22Rv1 (cell line): ENCODE measurements at regions not wholly inside any gene's neighbourhood (a gene's known extent, or its start where the extent isn't known, plus 50 kb on each side); places are given as distances from the start of the nearest gene placed in this dataset.

Experiments
- H3K27ac ChIP-seq: fragments of 450-650 bp; 2 replicates; pipeline ENCODE4 v1.5.1; 2017
- ZFX ChIP-seq: fragments of 450-650 bp; IDR thresholded peaks from 2 replicates; pipeline ENCODE4 v1.6.1; 2017; ENCODE audit warnings: antibody characterized with exemption, borderline replicate concordance
- TF ChIP-seq, protein P1 (sequence below): fragments of 450-650 bp; IDR thresholded peaks from 2 replicates; pipeline ENCODE4 v1.5.1; 2017; ENCODE audit warnings: mild to moderate bottlenecking

GRCh38 chr3:77947671-77948070 lies 907.8 kb downstream of the ROBO2 start:
- no peak overlapping the region for H3K27ac ChIP-seq
- TF ChIP-seq ZFX: no peak
- TF ChIP-seq, protein P1, sequence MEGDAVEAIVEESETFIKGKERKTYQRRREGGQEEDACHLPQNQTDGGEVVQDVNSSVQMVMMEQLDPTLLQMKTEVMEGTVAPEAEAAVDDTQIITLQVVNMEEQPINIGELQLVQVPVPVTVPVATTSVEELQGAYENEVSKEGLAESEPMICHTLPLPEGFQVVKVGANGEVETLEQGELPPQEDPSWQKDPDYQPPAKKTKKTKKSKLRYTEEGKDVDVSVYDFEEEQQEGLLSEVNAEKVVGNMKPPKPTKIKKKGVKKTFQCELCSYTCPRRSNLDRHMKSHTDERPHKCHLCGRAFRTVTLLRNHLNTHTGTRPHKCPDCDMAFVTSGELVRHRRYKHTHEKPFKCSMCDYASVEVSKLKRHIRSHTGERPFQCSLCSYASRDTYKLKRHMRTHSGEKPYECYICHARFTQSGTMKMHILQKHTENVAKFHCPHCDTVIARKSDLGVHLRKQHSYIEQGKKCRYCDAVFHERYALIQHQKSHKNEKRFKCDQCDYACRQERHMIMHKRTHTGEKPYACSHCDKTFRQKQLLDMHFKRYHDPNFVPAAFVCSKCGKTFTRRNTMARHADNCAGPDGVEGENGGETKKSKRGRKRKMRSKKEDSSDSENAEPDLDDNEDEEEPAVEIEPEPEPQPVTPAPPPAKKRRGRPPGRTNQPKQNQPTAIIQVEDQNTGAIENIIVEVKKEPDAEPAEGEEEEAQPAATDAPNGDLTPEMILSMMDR: no peak

DNA sequence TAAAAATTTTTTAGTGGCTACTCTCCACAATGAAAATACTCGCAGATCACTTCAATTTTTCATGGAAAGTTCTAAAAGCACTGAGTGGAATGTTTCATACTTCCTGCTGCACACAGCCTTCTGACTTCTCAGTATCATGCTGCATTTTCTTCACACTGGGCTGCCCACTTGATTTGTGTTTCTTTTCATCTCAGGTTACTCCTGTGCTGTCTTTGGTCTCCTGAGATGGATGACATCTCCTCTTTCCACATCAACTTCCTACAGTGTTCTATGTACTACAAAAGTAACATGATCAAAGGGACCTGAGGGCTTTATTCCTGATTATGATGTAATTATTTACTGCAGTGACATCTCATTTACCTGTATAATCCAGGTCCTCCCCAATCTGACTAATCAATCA lies 927.7 kb downstream of the ROBO2 start:
- no peak for TF ChIP-seq ZFX
- TF ChIP-seq, protein P1: no peak

DNA sequence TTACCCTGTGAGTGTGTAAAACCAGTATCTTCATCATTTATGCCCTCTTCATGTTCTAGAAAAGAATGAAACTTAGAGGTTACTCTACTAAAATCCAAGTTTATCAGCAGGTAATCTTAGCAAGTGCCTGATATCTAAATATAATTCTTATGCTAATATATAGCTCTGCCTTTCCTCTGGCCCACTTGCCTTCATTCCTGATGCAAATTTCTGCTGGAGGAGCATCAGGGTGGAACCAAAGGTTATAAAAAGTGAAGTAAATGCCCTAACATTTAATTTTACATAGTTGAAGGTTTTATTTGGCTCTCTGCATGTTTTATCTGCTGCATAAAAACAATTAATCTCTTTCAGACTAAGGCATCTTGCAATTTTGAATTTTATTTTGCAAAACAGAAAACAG lies 936.2 kb downstream of the ROBO2 start:
- TF ChIP-seq ZFX: no peak
- TF ChIP-seq, protein P1: no peak
- H3K27ac ChIP-seq: no peak overlapping the region

More for the DNA sequence above, 927.7 kb downstream of the ROBO2 start:
- no peak overlapping the region for H3K27ac ChIP-seq

DNA sequence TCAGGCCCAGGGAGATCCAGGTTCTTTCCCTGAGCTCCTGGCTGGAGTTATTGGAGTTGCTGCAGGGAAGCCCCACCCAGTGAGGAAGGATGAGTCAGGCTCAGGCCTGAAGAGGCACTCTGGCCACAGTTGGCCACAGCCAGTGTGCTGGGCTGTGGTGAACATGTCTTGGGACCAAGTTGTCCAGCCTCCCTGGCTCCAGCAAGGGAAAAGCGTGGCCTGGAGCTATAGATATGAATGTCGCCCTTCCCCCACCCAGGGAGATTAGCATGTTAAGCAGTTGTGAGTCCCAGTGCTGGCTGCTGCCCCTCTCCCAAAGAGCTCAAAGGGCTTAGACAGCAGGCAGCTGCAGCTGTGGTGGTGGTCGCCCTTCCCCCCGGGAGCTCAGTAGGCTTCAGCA lies 963.2 kb downstream of the ROBO2 start:
- H3K27ac ChIP-seq: no peak overlapping the region
- TF ChIP-seq, protein P1: no peak
- no peak for TF ChIP-seq ZFX

GRCh38 chr3:78004571-78004970 lies 964.7 kb downstream of the ROBO2 start:
- H3K27ac ChIP-seq: no peak overlapping the region
- TF ChIP-seq ZFX: no peak
- TF ChIP-seq, protein P1: no peak

GRCh38 chr3:78013653-78014052 lies 973.8 kb downstream of the ROBO2 start:
- TF ChIP-seq ZFX: no peak
- TF ChIP-seq, protein P1: no peak

DNA sequence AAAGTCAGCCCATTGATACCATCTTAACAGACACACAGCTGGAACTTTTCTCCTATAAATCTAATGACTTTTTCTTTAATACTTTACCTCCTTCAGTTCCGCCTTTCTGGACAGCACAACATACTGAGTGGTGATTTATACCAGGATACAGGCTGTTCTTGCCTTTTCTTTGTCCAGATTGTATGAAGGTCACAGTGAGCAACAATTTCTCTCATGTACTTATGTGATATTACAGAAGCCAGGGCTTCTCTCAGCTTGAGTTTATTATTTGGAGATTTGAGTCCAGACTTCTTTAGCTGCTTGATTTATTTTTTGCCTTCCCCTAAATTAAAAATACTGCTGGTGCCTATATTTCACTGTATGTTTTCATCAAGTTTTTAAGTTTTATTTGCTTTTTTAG lies 976.0 kb downstream of the ROBO2 start:
- TF ChIP-seq ZFX: no peak
- TF ChIP-seq, protein P1: no peak

More at GRCh38 chr3:78013653-78014052, 973.8 kb downstream of the ROBO2 start:
- H3K27ac ChIP-seq: no peak overlapping the region

More for the DNA sequence above, 976.0 kb downstream of the ROBO2 start:
- no peak overlapping the region for H3K27ac ChIP-seq
